RWPE2 (cell line): ENCODE measurements at regions not wholly inside any gene's neighbourhood (a gene's known extent, or its start where the extent isn't known, plus 50 kb on each side); places are given as distances from the start of the nearest gene placed in this dataset.

Source experiments
- ATAC-seq: fragments of 200-7000 bp; cut with Tn5 transposase; 3 replicates; pipeline ENCODE4 v1.9.1; 2021; ENCODE audit warnings: low read depth
- DNase-seq: peaks from one replicate; pipeline ENCODE4 v3.0.0-alpha.2; 2020; ENCODE audit warnings: low spot score
- H3K27ac ChIP-seq: fragments of 450-650 bp; 2 replicates; pipeline ENCODE4 v1.5.1; 2017; ENCODE audit warnings: mild to moderate bottlenecking; ENCODE audit not compliant: poor library complexity, severe bottlenecking
- H3K27me3 ChIP-seq: fragments of 250-450 bp; sonication (Bioruptor Pico); 2 replicates; pipeline ENCODE4 v1.5.1; 2021; ENCODE audit warnings: mild to moderate bottlenecking, moderate library complexity; ENCODE audit not compliant: insufficient read depth, poor library complexity, severe bottlenecking
- H3K36me3 ChIP-seq: fragments of 250-450 bp; sonication (Bioruptor Pico); 2 replicates; pipeline ENCODE4 v1.5.1; 2020; ENCODE audit warnings: low read depth, mild to moderate bottlenecking, moderate library complexity
- H3K4me1 ChIP-seq: fragments of 250-450 bp; sonication (Bioruptor Pico); 2 replicates; pipeline ENCODE4 v1.5.1; 2021; ENCODE audit warnings: mild to moderate bottlenecking, moderate library complexity; ENCODE audit not compliant: insufficient read depth, poor library complexity, severe bottlenecking
- H3K4me3 ChIP-seq: fragments of 250-450 bp; sonication (Bioruptor Pico); 2 replicates; pipeline ENCODE4 v1.5.1; 2021; ENCODE audit warnings: mild to moderate bottlenecking, moderate library complexity; ENCODE audit not compliant: severe bottlenecking
- H3K9me3 ChIP-seq: fragments of 250-450 bp; sonication (Bioruptor Pico); 2 replicates; pipeline ENCODE4 v1.5.1; 2021; ENCODE audit warnings: mild to moderate bottlenecking, moderate library complexity; ENCODE audit not compliant: severe bottlenecking
- TF ChIP-seq, protein P1 (sequence below): fragments of 450-650 bp; IDR thresholded peaks from one replicate; pipeline ENCODE4 v1.5.1; 2017; ENCODE audit warnings: mild to moderate bottlenecking, moderate library complexity; ENCODE audit not compliant: poor library complexity, severe bottlenecking

- H3K27me3 ChIP-seq: no peaks in the 10 kb centered on the region
- H3K36me3 ChIP-seq: no peaks in the 10 kb centered on the region
- H3K9me3 ChIP-seq: no peaks in the 10 kb centered on the region
- ATAC-seq (no peak), DNase-seq (no peak)
- H3K4me3 ChIP-seq: no peak overlapping the region
- H3K4me1 ChIP-seq: peaks cover 39% of the 10 kb centered on the region
- no peak overlapping the region for H3K27ac ChIP-seq
- TF ChIP-seq, protein P1, sequence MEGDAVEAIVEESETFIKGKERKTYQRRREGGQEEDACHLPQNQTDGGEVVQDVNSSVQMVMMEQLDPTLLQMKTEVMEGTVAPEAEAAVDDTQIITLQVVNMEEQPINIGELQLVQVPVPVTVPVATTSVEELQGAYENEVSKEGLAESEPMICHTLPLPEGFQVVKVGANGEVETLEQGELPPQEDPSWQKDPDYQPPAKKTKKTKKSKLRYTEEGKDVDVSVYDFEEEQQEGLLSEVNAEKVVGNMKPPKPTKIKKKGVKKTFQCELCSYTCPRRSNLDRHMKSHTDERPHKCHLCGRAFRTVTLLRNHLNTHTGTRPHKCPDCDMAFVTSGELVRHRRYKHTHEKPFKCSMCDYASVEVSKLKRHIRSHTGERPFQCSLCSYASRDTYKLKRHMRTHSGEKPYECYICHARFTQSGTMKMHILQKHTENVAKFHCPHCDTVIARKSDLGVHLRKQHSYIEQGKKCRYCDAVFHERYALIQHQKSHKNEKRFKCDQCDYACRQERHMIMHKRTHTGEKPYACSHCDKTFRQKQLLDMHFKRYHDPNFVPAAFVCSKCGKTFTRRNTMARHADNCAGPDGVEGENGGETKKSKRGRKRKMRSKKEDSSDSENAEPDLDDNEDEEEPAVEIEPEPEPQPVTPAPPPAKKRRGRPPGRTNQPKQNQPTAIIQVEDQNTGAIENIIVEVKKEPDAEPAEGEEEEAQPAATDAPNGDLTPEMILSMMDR: no peak
Observed at GRCh38 chr21:43316156-43316845, 110.6 kb downstream of the SIK1 start.

DNA sequence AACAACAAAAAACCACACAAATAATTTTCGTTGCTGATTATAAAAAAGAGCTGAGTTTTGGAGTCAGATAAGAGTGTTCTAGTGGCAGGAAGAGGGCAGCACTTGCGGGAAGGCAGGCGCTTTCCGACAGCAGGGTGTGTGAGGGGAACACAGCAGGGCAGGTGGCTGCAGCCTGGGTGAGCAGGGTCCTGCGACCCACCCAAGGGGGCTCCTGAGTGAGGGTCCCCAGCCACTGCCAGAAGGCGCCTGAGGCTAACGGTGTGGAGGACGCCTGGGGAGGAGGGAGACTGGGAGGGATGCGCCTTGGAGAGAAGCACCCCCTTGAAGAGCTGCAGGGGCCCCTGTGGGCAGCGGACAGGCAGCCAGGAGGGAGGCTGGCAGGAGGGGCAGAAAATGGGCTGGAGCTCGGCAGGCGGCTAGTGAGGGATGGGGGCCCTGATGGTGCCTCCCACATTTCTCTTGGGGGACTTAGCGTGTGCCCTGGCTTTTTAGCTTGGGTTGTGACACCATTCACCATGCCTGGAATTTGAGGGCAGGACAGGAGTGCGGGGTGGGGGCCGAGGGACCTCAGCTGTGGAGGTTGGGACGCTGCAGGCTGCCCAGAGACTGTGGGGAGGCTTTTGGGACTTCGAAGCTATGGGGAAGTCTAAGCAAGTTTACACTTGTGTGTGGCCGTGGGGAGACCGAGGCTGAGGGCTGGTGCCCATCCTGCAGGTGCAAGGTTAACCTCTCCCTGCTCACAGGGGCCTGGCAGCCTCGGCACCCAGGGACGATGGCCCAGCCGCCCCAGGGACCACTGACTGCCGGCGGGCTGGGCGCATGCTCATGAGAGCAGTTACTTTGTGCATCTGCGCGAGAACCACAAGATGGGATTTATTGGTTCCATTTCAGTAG lies 111.4 kb downstream of the SIK1 start:
- H3K4me3 ChIP-seq: no peak overlapping the region
- no peaks in the 10 kb centered on the region for H3K27me3 ChIP-seq
- TF ChIP-seq, protein P1: no peak
- H3K36me3 ChIP-seq: no peaks in the 10 kb centered on the region
- no peaks in the 10 kb centered on the region for H3K9me3 ChIP-seq
- peaks cover 32% of the 10 kb centered on the region for H3K4me1 ChIP-seq
- DNase-seq (no peak), ATAC-seq (no peak)
- no peak overlapping the region for H3K27ac ChIP-seq

GRCh38 chr21:43313939-43314405 lies 113.0 kb downstream of the SIK1 start:
- ATAC-seq (no peak), DNase-seq (no peak)
- H3K9me3 ChIP-seq: no peaks in the 10 kb centered on the region
- H3K27ac ChIP-seq: no peak overlapping the region
- no peaks in the 10 kb centered on the region for H3K36me3 ChIP-seq
- H3K4me3 ChIP-seq: no peak overlapping the region
- no peaks in the 10 kb centered on the region for H3K27me3 ChIP-seq
- TF ChIP-seq, protein P1: no peak
- H3K4me1 ChIP-seq: peaks cover 17% of the 10 kb centered on the region

DNA sequence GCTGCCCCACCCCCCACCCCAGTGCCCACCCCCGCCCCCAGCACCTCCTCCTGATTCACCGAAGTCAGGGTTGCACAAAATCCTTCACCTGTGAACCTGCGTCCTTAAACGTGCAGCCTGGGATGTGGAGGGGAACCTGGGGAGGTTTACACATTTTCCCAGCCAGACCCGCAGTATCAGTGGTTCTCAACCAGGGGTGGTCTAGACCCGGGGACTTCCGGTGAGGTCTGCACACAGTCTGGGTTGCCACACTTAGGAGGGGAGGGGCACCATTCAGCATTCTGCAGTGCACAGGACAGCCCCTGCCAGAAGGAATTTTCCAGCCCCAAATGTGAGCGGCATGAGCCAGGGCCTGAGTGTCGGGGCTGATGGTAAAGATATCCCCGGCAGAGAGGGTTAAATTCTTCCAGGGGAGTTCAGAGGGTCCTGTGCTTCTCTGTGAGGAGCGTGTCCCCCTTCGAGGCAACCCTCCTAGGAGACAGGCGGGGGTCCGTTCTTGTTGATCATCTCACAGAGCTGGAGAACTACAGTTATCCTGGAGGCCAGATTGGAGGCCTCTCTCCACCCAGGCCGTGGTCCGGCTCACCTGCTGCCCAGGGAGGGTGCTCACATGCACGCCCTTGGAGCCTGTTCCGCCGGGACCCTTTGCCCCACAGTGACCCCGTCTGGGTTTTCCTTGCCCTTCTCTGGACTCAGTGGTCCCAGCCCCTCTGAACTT lies 113.6 kb downstream of the SIK1 start:
- Histone ChIP-seq H3K4me3 (no peak overlapping the region), H3K36me3 (no peaks in the 10 kb centered on the region), H3K4me1 (peaks cover 12% of the 10 kb centered on the region), H3K27ac (no peak overlapping the region), H3K27me3 (no peaks in the 10 kb centered on the region), H3K9me3 (no peaks in the 10 kb centered on the region)
- TF ChIP-seq, protein P1: no peak
- no peak for ATAC-seq
- no peak for DNase-seq
